Smooth muscle cell (in vitro differentiated cells): ENCODE measurements at regions not wholly inside any gene's neighbourhood (a gene's known extent, or its start where the extent isn't known, plus 50 kb on each side); places are given as distances from the start of the nearest gene placed in this dataset.
"Not testable (repeated sequence)": the region's sequence is repeated elsewhere in the genome, so short reads cannot be mapped to it uniquely, and the experiment has no call there.

Source experiments
- DNase-seq: peaks from one replicate; lab custom pipeline; 2025; ENCODE audit not compliant: unreplicated experiment; lab: John Stamatoyannopoulos, UW
- H2AFZ ChIP-seq: fragments of 200-600 bp; sonication (generic); 2 replicates; pipeline ENCODE4 v1.6.0; 2016; ENCODE audit warnings: antibody characterized with exemption, low read depth, mild to moderate bottlenecking
- H3F3A ChIP-seq: fragments of 200-600 bp; sonication (generic); 2 replicates; pipeline ENCODE4 v1.6.0; 2017; ENCODE audit warnings: antibody characterized with exemption, low read depth
- H3K27ac ChIP-seq: fragments of 200-600 bp; sonication (generic); 2 replicates; pipeline ENCODE4 v1.5.1; 2016; ENCODE audit warnings: low read depth, mild to moderate bottlenecking
- H3K27me3 ChIP-seq: fragments of 200-600 bp; sonication (generic); 2 replicates; pipeline ENCODE4 v1.6.1; 2016; ENCODE audit warnings: low read depth, mild to moderate bottlenecking
- H3K36me3 ChIP-seq: fragments of 200-600 bp; sonication (generic); 2 replicates; pipeline ENCODE4 v1.5.1; 2016; ENCODE audit warnings: low read depth
- H3K4me1 ChIP-seq: fragments of 200-600 bp; sonication (generic); 2 replicates; pipeline ENCODE4 v1.5.1; 2016; ENCODE audit warnings: low read depth
- H3K4me2 ChIP-seq: fragments of 200-600 bp; sonication (generic); 2 replicates; pipeline ENCODE4 v1.6.0; 2016; ENCODE audit warnings: mild to moderate bottlenecking
- H3K4me3 ChIP-seq: fragments of 200-600 bp; sonication (generic); 2 replicates; pipeline ENCODE4 v1.5.1; 2016; ENCODE audit warnings: mild to moderate bottlenecking
- H3K79me2 ChIP-seq: fragments of 200-600 bp; sonication (generic); 2 replicates; pipeline ENCODE4 v1.6.0; 2016; ENCODE audit warnings: low read depth, mild to moderate bottlenecking
- H3K9ac ChIP-seq: fragments of 200-600 bp; sonication (generic); 2 replicates; pipeline ENCODE4 v1.6.0; 2016; ENCODE audit warnings: low read depth
- H3K9me3 ChIP-seq: fragments of 200-600 bp; sonication (generic); replicated peaks from 2 replicates; pipeline ENCODE4 v1.5.1; 2016; ENCODE audit warnings: low read depth
- H4K20me1 ChIP-seq: fragments of 200-600 bp; sonication (generic); 2 replicates; pipeline ENCODE4 v1.6.0; 2016; ENCODE audit warnings: low read depth
- WGBS: methylation state at CpG from one replicate; pipeline ENCODE4 v1.1.7; 2016; ENCODE audit warnings: low lambda C conversion rate; 5-methylcytosine and 5-hydroxymethylcytosine counted together
- TF ChIP-seq, protein P1 (sequence below): fragments of 200-600 bp; sonication (generic); IDR thresholded peaks from 2 replicates; pipeline ENCODE4 v1.5.1; 2017; ENCODE audit warnings: borderline replicate concordance, mild to moderate bottlenecking, antibody characterized with exemption; ENCODE audit not compliant: insufficient read depth, poor library complexity, severe bottlenecking

DNA sequence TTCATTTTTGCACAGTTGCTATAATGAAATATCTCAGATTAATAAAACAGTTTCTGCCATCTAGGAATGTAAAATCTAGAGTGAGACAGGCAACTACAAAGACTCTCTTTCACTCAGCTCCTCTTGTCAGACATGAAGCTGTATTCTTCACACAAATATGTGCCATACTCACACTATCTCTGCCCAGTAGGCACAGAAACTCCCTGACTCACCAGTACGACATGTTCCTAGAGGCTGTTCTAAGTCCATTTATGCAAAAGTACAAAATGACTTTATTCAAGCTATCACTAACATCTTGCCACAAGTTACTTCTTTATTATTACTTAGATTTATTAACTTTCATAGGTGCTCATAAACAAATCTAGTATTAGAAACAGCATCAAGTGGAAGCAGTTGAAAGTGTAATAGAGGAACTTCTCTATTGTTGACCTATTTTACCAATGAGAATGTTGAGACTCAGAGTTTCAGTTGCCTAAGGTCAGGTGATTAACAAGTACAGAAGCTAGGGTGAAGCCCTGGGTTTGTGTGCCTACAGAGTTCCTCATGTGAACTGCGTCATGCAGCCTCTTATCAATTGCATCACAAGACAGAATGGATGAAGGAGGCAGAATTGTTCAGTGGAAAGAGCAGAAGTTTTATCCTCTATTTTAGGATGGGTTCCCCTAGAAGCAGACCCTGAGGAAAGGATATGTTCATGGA, 98.9 kb downstream of the RGS2 start:
- Histone ChIP-seq H3K27ac (no peak overlapping the region), H3K79me2 (no peaks in the 10 kb centered on the region), H4K20me1 (no peaks in the 10 kb centered on the region), H3K4me3 (no peak overlapping the region), H3K4me1 (no peaks in the 10 kb centered on the region), H3K9ac (no peak overlapping the region), H3K9me3 (no peaks in the 10 kb centered on the region), H3K27me3 (no peaks in the 10 kb centered on the region), H3K4me2 (no peak overlapping the region), H3K36me3 (no peaks in the 10 kb centered on the region), H3F3A (no peaks in the 10 kb centered on the region), H2AFZ (no peak overlapping the region)
- 75% methylated on average over 2 of the region's 2 CpGs for WGBS
- TF ChIP-seq, protein P1, sequence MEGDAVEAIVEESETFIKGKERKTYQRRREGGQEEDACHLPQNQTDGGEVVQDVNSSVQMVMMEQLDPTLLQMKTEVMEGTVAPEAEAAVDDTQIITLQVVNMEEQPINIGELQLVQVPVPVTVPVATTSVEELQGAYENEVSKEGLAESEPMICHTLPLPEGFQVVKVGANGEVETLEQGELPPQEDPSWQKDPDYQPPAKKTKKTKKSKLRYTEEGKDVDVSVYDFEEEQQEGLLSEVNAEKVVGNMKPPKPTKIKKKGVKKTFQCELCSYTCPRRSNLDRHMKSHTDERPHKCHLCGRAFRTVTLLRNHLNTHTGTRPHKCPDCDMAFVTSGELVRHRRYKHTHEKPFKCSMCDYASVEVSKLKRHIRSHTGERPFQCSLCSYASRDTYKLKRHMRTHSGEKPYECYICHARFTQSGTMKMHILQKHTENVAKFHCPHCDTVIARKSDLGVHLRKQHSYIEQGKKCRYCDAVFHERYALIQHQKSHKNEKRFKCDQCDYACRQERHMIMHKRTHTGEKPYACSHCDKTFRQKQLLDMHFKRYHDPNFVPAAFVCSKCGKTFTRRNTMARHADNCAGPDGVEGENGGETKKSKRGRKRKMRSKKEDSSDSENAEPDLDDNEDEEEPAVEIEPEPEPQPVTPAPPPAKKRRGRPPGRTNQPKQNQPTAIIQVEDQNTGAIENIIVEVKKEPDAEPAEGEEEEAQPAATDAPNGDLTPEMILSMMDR = no peak
- DNase-seq = no peak

DNA sequence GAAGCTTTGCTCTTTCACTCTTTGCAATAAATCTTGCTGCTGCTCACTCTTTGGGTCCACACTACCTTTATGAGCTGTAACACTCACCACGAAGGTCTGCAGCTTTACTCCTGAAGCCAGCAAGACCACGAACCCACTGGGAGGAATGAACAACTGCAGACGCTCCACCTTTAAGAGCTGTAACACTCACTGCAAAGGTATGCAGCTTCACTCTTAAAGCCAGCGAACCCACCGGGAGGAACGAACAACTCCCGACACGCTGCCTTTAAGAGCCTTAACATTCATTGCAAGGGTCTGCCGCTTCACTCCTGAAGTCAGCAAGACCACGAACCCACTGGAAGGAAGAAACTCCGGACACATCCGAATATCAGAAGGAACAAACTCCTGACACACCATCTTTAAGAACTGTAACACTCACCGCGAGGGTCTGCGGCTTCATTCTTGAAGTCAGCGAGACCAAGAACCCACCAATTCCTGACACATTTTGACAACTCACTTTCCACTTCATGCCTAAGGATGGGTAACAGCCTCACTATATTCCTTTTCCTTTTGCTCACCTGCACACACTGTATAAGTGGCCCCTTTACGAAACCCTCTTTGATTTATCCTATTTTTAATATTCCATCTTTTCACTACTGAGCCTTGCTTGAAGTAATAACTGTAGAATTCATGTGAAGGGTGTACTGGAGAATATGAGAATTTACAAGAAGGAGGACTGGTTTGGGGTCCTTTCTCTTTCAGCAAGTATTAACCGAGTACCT, 103.2 kb downstream of the RGS2 start:
- not testable (repeated sequence) for DNase-seq, H3K9me3 ChIP-seq, H3K36me3 ChIP-seq, H3K79me2 ChIP-seq, H3F3A ChIP-seq, H4K20me1 ChIP-seq, H3K4me1 ChIP-seq, H3K27me3 ChIP-seq, H3K4me2 ChIP-seq, H3K4me3 ChIP-seq, H3K9ac ChIP-seq, H2AFZ ChIP-seq, H3K27ac ChIP-seq
- WGBS = 74% methylated on average over 18 of the region's 18 CpGs

DNA sequence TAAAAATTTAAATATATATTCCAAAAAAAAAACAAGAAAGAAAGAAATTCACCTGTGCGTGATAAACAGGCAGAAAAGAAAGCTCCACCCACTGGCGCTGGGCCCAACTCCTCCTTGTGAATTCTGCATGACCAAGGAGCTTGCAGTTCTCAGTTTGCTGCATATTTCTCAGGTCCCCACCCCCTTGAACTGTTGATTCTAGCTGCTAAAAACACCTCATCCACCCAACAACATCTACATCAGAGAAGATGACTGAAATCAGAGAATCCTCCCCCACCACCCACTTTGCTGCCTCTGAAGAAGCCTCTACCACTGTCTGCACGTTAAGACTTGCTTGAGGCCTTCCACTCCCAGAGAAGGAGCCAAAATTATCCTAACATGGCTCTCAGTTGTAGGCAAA, 104.8 kb downstream of the RGS2 start:
- 58% methylated on average over 3 of the region's 3 CpGs for WGBS
- Histone ChIP-seq H2AFZ (no peak overlapping the region), H3K9me3 (no peaks in the 10 kb centered on the region), H3K9ac (no peak overlapping the region), H3K4me2 (no peak overlapping the region), H3K79me2 (no peaks in the 10 kb centered on the region), H3K4me3 (no peak overlapping the region), H4K20me1 (no peaks in the 10 kb centered on the region), H3K27me3 (no peaks in the 10 kb centered on the region), H3K36me3 (no peaks in the 10 kb centered on the region), H3F3A (no peaks in the 10 kb centered on the region), H3K27ac (no peak overlapping the region), H3K4me1 (no peaks in the 10 kb centered on the region)
- TF ChIP-seq, protein P1 = no peak
- no peak for DNase-seq

- Histone ChIP-seq H3K4me3 (no peak overlapping the region), H3K79me2 (no peaks in the 10 kb centered on the region), H3K4me1 (no peaks in the 10 kb centered on the region), H3F3A (no peaks in the 10 kb centered on the region), H3K27me3 (no peaks in the 10 kb centered on the region), H3K27ac (no peak overlapping the region), H3K4me2 (no peak overlapping the region), H4K20me1 (no peaks in the 10 kb centered on the region), H3K9ac (no peak overlapping the region), H3K9me3 (no peaks in the 10 kb centered on the region), H2AFZ (no peak overlapping the region), H3K36me3 (no peaks in the 10 kb centered on the region)
- 83% methylated on average over 1 of the region's 1 CpG for WGBS
- no peak for DNase-seq
- TF ChIP-seq, protein P1 = no peak
Measured at GRCh38 chr1:192914092-192914491, 105.3 kb downstream of the RGS2 start.
